ENCODE measurements at regions not wholly inside any gene's neighbourhood (a gene's known extent, or its start where the extent isn't known, plus 50 kb on each side); places are given as distances from the start of the nearest gene placed in this dataset.

DNA sequence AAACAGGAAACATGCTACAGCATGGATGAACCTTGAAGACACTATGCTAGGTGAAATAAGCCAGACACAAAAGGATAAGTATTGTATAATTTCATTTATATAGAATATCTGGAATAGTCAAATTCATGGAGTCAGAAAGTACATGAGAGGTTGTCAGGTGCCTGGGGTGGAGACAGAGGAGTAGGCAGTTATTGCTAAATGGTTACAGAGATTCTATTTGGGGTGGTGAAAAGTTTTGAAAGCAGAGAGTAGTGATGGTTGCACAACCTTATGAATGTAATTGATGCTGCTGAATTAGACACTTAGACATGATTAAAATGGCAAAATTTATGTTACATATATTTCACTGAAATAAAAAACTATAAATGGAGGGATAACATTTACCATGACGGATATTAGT, 197.4 kb downstream of the VAPA start:
- Histone ChIP-seq H2AFZ (no peak overlapping the region), H3K9me3 (ENCODE audit: low read depth) (no peaks in the 10 kb centered on the region), H3K4me3 (no peak overlapping the region), H3K9me2 (ENCODE audit: insufficient read depth) (no peaks in the 10 kb centered on the region), H3F3A (ENCODE audit: insufficient read depth) (no peaks in the 10 kb centered on the region), H3K4me1 (ENCODE audit: insufficient read depth) (no peaks in the 10 kb centered on the region), H3K79me2 (ENCODE audit: insufficient read depth) (no peaks in the 10 kb centered on the region), H3K27ac (no peak overlapping the region), H3K27me3 (replicated peaks; ENCODE audit: insufficient read depth) (no peaks in the 10 kb centered on the region), H3K9ac (no peak overlapping the region), H3K36me3 (ENCODE audit: low read depth) (no peaks in the 10 kb centered on the region), H4K20me1 (ENCODE audit: insufficient read depth) (no peaks in the 10 kb centered on the region), H3K4me2 (ENCODE audit: unreplicated experiment) (no peak overlapping the region)
- TF ChIP-seq EZH2 (IDR thresholded peaks at IDR 0.05; ENCODE audit: insufficient read depth, poor library complexity, severe bottlenecking) (no peak), EZH2phosphoT487 (IDR thresholded peaks at IDR 0.05; ENCODE audit: insufficient read depth, low read depth) (no peak)
- WGBS, 2 experiments (ENCODE audit: low coverage in 1 of 2, low lambda C conversion rate in 2 of 2, missing lambda C conversion rate in 2 of 2) = 59 to 83% methylated on average over 1 of the region's 1 CpG
- in situ Hi-C loops (cut with MboI) = no loop called here
- DNase-seq = no peak

DNA sequence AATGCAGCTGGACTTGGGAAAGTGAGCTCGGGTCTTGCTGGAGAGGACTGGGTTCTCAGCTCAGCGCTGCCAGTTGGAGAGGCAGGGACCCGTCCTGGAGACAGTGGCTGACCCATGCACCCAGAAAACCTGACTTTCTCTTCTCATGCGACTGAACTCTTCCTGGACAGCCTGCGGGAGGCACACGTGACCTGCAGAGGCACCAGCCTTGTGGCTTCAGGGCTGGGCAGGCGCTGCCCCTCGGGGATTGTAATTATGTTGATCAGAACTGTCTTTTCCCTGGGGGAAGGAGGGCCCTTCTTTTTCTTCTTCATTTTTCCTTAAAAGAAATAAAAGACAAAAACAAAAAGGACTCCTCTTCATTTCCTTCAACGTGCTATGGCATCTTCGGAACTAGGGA, 198.1 kb downstream of the VAPA start:
- no peak overlapping the region for H3K27ac ChIP-seq
- no peaks in the 10 kb centered on the region for H3F3A ChIP-seq (ENCODE audit: insufficient read depth)
- no peak overlapping the region for H2AFZ ChIP-seq
- WGBS, 2 experiments (ENCODE audit: low coverage in 1 of 2, low lambda C conversion rate in 2 of 2, missing lambda C conversion rate in 2 of 2) = 43% methylated on average over 10 of the region's 10 CpGs
- no peaks in the 10 kb centered on the region for H3K9me2 ChIP-seq (ENCODE audit: insufficient read depth)
- in situ Hi-C loops (cut with MboI) = no loop called here
- TF ChIP-seq EZH2phosphoT487 (IDR thresholded peaks at IDR 0.05; ENCODE audit: insufficient read depth, low read depth) = no peak
- TF ChIP-seq EZH2 (IDR thresholded peaks at IDR 0.05; ENCODE audit: insufficient read depth, poor library complexity, severe bottlenecking) = no peak
- H3K4me2 ChIP-seq (ENCODE audit: unreplicated experiment) = no peak overlapping the region
- no peaks in the 10 kb centered on the region for H3K9me3 ChIP-seq (ENCODE audit: low read depth)
- no peak overlapping the region for H3K4me3 ChIP-seq
- H3K79me2 ChIP-seq (ENCODE audit: insufficient read depth) = no peaks in the 10 kb centered on the region
- H3K9ac ChIP-seq = no peak overlapping the region
- DNase-seq = no peak
- no peaks in the 10 kb centered on the region for H3K4me1 ChIP-seq (ENCODE audit: insufficient read depth)
- no peaks in the 10 kb centered on the region for H3K27me3 ChIP-seq (replicated peaks; ENCODE audit: insufficient read depth)
- no peaks in the 10 kb centered on the region for H3K36me3 ChIP-seq (ENCODE audit: low read depth)
- no peaks in the 10 kb centered on the region for H4K20me1 ChIP-seq (ENCODE audit: insufficient read depth)

- in situ Hi-C loops (cut with MboI) = no loop called here
- Histone ChIP-seq H3K4me1 (ENCODE audit: insufficient read depth) (no peaks in the 10 kb centered on the region), H4K20me1 (ENCODE audit: insufficient read depth) (no peaks in the 10 kb centered on the region), H3K79me2 (ENCODE audit: insufficient read depth) (no peaks in the 10 kb centered on the region), H3K9ac (no peak overlapping the region), H3K27ac (no peak overlapping the region), H3K9me3 (ENCODE audit: low read depth) (no peaks in the 10 kb centered on the region), H3F3A (ENCODE audit: insufficient read depth) (no peaks in the 10 kb centered on the region), H3K36me3 (ENCODE audit: low read depth) (no peaks in the 10 kb centered on the region), H3K4me3 (no peak overlapping the region), H3K9me2 (ENCODE audit: insufficient read depth) (no peaks in the 10 kb centered on the region), H3K4me2 (ENCODE audit: unreplicated experiment) (no peak overlapping the region), H2AFZ (no peak overlapping the region), H3K27me3 (replicated peaks; ENCODE audit: insufficient read depth) (no peaks in the 10 kb centered on the region)
- DNase-seq = no peak
- TF ChIP-seq EZH2phosphoT487 (IDR thresholded peaks at IDR 0.05; ENCODE audit: insufficient read depth, low read depth) (no peak), EZH2 (IDR thresholded peaks at IDR 0.05; ENCODE audit: insufficient read depth, poor library complexity, severe bottlenecking) (no peak)
- WGBS, 2 experiments (ENCODE audit: low coverage in 1 of 2, low lambda C conversion rate in 2 of 2, missing lambda C conversion rate in 2 of 2) = 85% methylated on average over 8 of the region's 8 CpGs
Measured at GRCh38 chr18:10113121-10114022, 199.6 kb downstream of the VAPA start.

GRCh38 chr18:10114717-10115463, 201.1 kb downstream of the VAPA start:
- Histone ChIP-seq H3K4me2 (ENCODE audit: unreplicated experiment) (no peak overlapping the region), H3K9ac (no peak overlapping the region), H3K27ac (no peak overlapping the region), H3K9me2 (ENCODE audit: insufficient read depth) (no peaks in the 10 kb centered on the region), H3K79me2 (ENCODE audit: insufficient read depth) (no peaks in the 10 kb centered on the region), H3K4me3 (no peak overlapping the region), H3K27me3 (replicated peaks; ENCODE audit: insufficient read depth) (no peaks in the 10 kb centered on the region), H2AFZ (no peak overlapping the region), H3F3A (ENCODE audit: insufficient read depth) (no peaks in the 10 kb centered on the region), H3K36me3 (ENCODE audit: low read depth) (no peaks in the 10 kb centered on the region), H4K20me1 (ENCODE audit: insufficient read depth) (no peaks in the 10 kb centered on the region), H3K9me3 (ENCODE audit: low read depth) (no peaks in the 10 kb centered on the region), H3K4me1 (ENCODE audit: insufficient read depth) (no peaks in the 10 kb centered on the region)
- DNase-seq = no peak
- in situ Hi-C loops (cut with MboI) = no loop called here
- WGBS, 2 experiments (ENCODE audit: low coverage in 1 of 2, low lambda C conversion rate in 2 of 2, missing lambda C conversion rate in 2 of 2) = 78 to 81% methylated on average over 6 of the region's 6 CpGs
- TF ChIP-seq EZH2phosphoT487 (IDR thresholded peaks at IDR 0.05; ENCODE audit: insufficient read depth, low read depth) (no peak), EZH2 (IDR thresholded peaks at IDR 0.05; ENCODE audit: insufficient read depth, poor library complexity, severe bottlenecking) (no peak)

All from GM23248 (cell line).